NCI-H510A treated with DMSO at 0.1 percent for 48 hours (cell line): ENCODE measurements at regions not wholly inside any gene's neighbourhood (a gene's known extent, or its start where the extent isn't known, plus 50 kb on each side); places are given as distances from the start of the nearest gene placed in this dataset.

Experiments used
- DNase-seq: peaks from one replicate; lab custom pipeline; 2025; lab: John Stamatoyannopoulos, UW

GRCh38 chr19:28409859-28410258 lies 803.1 kb downstream of the UQCRFS1 start:
- no peak for DNase-seq

- no peak for DNase-seq
Observed at GRCh38 chr19:28406966-28407365, 806.0 kb downstream of the UQCRFS1 start.

DNA sequence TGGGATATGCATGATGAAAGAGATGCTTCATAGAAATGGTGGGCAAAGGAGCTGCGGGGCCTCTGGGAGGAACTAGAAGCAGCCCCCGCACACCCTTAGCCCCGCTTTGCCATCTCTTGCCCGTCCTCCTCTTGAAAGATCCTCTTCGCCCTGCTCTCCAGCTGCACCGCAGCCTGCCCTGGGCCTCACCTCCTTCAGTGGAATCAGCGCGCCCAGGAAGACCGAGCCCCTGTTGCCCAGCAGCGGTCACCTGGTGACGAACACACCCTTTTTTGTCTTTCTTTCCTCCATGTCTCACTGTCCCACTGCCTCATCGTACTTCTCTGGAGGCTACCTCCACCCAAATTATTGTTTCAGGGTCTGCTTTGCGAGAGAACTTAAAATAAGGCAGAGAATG lies 807.6 kb downstream of the UQCRFS1 start:
- no peak for DNase-seq

DNA sequence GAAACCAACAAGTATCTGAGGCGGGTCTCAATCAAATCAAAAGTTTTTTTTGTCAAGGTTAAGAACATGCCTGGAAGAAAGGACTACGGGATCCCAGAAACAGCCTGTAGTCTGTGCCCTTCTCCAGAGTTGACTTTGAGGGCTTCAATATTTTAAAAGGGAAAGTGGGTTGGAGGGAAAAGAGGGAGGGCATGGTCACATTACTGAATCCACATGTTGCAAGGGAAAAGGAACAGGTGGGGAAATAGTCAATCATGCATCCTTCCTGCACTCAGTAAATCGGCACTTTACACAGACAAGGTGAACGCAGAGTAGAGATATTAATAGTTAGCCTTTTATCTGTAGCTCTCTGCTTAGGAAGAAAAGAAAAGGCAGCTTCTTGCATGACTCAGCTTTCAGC lies 808.5 kb downstream of the UQCRFS1 start:
- DNase-seq = no peak

- DNase-seq = no peak
Observed at GRCh38 chr19:28403690-28404089, 809.3 kb downstream of the UQCRFS1 start.

DNA sequence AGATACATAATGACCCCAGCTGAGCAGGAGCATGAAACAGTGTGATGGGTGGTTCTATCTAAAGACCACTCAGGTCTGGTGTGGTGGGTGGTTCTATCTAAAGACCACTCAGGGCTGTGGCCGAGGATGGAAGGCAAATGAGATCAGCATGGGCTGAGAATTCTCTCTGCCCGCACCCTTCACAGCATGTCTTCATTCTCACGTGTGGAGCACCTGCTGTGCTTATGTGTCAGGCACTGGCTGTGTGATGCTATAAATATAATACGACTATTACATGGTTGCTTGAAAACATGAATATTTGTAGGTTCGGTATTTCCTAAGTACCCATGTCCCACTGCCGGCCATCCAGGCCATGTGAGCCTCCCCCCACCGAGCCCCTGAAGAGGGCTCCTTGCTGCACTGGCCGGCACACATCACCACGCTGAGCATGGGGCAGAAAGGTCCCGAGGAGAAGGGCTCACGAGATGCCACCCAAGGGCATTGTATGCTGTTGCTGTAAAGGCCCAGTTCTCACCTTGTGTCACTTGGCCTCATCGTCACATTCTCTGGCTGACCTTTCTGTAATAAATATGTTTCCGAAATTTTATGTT lies 810.2 kb downstream of the UQCRFS1 start:
- no peak for DNase-seq

- no peak for DNase-seq
Observed at GRCh38 chr19:28401739-28402424, 811.1 kb downstream of the UQCRFS1 start.

DNA sequence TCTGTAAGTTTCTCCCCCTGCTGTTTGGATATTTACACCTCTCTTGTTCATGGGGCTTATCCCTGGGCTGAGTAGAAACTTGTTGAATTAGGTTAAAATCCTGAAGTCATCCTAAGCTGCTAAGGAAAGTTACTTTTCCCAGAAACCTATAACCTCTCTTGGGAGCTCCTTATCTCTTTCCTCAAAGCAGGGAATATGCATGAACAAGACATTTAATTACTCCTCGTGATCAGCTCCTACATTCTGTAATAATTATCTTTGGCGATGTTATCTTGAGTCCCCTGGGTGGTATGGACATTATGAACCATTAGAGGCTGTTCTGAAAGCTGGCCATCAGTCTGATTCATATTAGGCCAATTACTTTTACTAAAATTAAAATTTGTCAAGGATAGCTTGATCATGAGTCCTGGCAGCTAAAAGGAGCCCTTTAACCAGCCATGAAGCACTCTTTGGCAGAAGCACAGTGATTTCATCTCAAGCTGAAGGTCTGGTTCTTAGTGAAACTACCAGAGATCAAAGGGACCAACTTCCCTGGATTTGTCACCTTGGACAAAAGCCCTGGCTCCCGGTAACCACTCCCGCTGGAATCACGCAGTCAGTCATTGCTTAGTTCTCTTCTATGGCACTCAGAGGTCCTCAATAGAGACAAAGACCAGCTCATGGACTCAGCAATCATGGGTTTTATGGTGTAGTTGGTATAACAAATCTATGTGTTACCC lies 811.8 kb downstream of the UQCRFS1 start:
- no peak for DNase-seq

- no peak for DNase-seq
Observed at GRCh38 chr19:28399187-28399586, 813.8 kb downstream of the UQCRFS1 start.

GRCh38 chr19:28397800-28398199 lies 815.2 kb downstream of the UQCRFS1 start:
- no peak for DNase-seq

- DNase-seq = no peak
Observed at GRCh38 chr19:28397306-28397705, 815.6 kb downstream of the UQCRFS1 start.

- DNase-seq = no peak
Observed at GRCh38 chr19:28396287-28396831, 816.6 kb downstream of the UQCRFS1 start.

DNA sequence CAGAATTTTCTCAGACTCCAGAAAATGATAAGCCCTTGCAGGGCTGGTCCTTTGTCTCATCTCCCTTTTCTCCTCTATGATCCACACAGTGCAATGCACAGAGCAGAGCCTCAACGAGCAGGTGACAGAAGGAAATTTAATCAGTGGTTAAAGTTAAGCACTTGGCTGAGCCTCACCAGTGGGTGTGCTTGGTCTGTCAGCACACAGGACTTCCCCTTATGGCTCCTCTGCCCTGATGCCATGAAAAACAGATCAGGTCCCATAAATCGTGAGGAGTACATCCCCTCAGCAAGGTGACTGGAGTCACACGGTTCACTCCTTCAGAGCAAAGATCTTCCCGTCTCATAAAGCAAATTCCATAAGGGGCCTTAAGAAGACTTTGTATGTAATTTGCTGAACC lies 818.2 kb downstream of the UQCRFS1 start:
- no peak for DNase-seq

DNA sequence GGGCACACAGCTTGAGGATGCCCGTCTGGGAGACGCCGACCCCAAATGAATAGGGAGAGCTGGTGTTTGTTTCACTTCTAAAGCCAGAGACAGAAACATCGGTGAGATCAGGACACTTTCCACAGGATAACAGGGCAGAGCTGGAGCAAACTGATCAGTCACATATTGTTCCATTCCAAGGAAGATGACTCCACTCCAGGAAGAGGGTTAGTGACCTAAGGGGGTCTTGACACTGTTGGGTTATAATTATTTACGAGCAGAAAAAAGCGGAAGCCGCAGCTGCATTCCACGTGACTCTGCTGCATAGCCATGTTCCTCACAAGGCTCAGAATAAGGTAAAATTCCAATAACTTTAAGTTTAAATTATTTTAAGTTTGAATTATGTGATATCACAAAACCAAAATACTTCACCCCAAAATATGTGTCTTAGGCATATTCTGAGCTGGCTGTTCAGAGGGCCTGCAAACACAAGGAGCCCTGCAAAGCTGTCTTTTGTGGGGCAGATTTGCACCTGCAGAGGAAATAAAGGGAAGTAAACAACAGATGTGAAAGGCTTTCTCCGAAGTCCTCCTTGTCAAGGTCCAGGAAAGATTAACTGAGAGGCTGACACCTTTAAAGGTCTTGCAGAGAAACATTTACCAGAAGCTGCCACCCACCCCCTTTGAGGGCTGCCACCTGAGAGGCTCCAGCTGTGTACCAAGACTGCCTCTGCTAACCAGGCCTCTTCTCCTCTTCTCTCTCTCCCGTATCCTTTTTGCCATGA lies 819.2 kb downstream of the UQCRFS1 start:
- DNase-seq = no peak

DNA sequence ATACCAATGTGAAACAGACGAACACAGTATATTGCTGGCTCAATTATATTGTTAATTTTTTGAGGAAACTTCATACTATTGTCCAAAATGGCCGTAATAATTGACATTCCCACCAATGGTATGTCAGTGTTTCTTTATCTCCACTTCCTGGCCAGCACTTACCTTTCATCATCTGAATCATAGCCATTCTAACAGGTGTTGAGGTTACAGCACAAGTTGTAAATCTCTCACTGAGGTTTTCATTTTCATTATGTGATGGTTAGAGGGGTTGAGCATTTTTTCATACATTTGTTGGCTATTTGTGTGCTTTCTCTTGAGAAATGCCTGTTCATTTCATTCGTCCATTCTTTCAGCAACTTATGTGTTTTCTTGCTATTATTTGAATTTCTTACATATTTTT lies 824.0 kb downstream of the UQCRFS1 start:
- DNase-seq = no peak

GRCh38 chr19:28387507-28387906 lies 825.4 kb downstream of the UQCRFS1 start:
- no peak for DNase-seq

- DNase-seq = no peak
Observed at GRCh38 chr19:28386470-28386869, 826.5 kb downstream of the UQCRFS1 start.

DNA sequence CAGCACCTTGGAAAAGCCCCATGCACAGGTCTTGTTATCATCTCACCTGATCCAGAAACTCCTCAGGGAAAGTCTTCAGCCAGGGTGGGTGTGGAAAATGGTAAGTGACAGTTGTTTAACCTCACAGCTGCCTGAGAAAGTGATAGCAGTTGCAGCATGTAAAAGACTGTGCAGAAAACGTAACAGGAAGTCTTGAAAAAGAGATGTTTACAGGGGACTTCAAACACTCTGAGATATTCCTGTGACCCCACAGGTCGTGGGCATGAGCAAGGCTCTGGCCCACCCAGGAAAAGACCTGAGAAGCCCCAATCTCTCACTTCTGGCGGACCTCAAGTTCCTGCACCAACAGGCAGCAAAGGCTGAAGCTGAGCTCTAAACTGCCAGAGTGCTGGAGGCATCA lies 826.9 kb downstream of the UQCRFS1 start:
- no peak for DNase-seq

DNA sequence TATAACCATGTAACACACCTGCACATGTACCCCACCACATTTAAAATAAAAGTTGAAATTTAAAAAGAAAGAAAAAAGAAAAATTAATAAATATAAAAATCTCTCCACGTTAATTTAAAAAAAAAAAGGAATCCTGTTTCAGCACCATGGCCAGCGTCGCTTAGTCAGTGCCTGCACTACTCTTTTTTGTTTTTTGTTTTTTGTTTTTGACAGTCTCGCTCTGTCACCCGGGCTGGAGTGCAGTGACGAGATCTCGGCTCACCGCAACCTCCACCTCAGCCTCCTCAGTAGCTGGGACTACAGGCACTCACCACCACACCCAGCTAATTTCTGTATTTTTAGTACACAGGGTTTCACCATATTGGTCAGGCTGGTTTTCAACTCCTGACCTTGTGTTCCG lies 835.9 kb downstream of the UQCRFS1 start:
- no peak for DNase-seq

DNA sequence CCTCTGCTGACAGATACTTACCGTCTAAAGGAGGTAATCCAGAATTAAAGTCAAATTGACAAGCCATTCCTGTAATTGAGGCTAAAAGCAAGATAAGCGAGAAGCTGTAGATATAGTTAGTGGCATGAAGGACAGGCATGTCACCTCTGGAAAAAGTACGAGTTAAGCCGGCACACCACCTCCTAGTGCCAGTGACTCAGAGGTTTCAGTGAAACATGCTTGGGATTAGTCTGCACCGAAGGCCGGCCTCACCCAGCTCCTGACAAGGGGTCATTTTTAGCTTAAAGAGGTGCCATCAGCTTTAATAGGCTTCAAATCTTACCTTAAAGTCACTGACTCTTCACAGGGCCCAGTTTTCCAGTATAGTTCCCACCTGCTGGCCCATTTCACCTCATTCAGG lies 838.0 kb downstream of the UQCRFS1 start:
- no peak for DNase-seq

DNA sequence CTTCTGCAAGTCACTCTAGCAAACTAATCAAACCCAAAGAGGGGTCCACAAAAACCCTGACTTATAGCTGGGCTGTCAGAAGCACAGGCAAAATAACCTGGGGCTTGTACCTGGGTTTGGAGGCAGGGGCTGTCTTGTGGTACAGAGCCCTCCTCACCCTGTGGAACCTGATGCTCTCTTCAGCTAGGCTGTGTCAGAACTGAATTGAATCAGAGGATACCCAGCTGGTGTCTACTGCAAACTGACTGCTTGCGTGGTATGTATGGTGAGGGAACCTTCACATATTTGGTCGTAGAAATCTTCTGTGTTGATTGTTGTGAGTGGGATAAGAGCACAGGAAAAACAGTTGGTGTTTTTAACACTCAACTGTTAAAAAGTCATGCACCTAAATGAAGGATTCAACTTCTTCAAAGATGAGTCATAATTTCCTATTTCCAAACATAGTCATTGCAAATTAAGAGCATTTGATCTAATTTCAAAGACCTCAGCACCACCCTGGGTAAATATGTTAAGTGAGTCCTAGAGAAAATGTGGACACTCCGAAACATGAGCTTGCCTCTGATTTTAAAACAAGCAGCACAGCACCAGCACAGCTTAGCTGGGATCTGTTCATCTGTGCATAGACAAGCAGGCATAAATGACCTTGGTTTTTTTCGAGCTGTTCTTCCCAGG lies 840.2 kb downstream of the UQCRFS1 start:
- no peak for DNase-seq

GRCh38 chr19:28367146-28367545 lies 845.8 kb downstream of the UQCRFS1 start:
- no peak for DNase-seq
